HG03280 (cell line): ENCODE measurements at regions not wholly inside any gene's neighbourhood (a gene's known extent, or its start where the extent isn't known, plus 50 kb on each side); places are given as distances from the start of the nearest gene placed in this dataset.
"Not testable (repeated sequence)": the region's sequence is repeated elsewhere in the genome, so short reads cannot be mapped to it uniquely, and the experiment has no call there.

Experiments
- ATAC-seq: cut with Tn5 transposase; IDR thresholded peaks from one replicate; pipeline ENCODE4 v1.9.1; 2021; ENCODE audit warnings: mild to moderate bottlenecking, moderate library complexity; ENCODE audit not compliant: unreplicated experiment

GRCh38 chr14:45633220-45633984 is 380.4 kb upstream of the MIS18BP1 start:
- no peak for ATAC-seq

DNA sequence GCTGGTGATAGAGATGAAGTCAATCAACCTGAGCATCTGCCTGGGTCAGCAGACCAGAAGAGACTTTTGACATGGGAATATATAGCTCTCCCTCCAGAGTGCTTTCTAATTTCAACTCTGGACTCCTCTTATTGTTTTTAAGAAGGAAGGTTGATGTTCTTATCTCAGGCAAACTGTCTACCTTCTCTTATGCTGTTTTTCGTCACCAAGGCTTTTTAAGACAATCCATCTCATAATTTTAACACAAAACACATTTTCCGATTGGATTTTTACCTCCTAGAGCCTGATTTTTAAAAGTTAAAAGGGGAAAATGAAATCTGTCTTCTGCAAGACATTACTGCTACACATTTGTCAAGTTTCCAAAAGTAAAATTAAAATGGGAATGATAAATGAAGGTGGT is 368.7 kb upstream of the MIS18BP1 start:
- no peak for ATAC-seq

DNA sequence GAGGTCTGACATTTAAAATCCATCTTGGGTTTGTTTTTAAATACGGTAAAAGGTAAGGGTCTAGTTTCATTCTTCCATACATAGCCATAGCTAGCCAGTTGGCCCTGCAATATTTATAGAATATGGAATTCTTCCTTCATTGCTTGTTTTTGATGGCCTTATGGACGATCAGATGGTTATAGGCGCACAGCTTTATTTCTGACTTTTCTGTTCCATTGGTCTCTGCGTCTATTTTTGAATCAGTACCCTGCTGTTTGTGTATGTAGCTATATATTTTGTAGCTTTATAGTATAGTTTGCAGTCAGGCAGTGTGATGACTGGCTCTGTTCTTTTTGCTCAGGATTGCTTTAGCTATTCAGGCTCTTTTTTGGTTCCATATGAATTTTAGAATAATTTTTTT is 366.8 kb upstream of the MIS18BP1 start:
- no peak for ATAC-seq

DNA sequence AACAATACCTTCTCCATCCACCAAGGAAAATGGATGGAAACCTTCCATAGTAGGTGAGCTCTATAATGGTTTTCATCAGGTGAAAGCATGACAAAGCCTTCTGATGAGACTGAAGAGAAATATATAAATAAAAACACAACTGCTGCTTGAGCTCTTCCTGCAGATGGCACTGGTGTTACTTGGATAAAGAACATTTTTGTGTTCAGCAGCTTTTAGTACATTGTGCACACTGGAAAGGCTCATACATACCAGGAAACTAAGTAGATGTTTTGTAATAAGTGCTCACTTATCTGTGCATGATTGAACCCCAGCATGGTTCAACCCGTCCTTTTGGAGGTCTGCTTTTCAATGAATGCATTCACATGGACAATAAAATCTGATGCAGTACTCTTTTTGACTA is 357.3 kb upstream of the MIS18BP1 start:
- no peak for ATAC-seq

- ATAC-seq: no peak
Measured at GRCh38 chr14:45587142-45587541, 334.1 kb upstream of the MIS18BP1 start.

DNA sequence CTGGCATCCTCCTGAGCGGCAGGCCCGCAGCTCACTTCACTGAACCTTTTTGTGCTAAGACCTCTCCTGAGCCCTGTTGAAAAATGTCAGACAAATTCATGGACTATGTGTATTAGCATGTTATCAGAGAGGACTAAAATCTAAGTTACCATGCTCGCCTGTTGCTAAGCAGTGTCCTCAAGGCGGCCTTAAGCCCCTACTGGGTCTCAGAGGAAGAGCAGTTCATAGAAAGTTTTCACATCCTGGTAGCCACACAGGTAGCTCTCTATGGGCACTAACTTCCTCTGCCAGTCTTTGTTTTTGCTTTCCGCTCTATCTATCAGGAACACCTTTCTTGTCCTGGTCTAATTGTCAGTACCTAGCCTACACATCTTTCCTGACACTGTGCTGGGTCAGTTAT is 306.6 kb upstream of the MIS18BP1 start:
- ATAC-seq: no peak

DNA sequence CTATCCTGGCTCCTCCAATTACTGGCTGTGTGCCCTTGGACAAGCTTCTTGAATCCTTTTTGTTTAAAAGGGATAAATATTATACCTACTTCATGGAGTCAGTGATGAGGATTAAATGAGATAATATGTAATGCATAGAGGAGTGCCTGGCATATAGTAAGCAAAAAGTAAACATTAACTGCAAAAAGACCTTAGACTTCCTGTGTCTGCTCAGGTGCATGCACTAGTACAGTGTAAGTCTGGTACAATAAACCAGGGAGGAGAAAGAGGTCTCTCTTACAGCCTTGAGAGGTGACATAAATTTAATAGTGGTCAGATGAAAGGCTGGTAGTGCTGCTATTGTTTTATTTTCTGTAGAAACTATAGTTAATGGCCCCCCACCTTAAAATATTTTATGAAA is 305.2 kb upstream of the MIS18BP1 start:
- no peak for ATAC-seq

GRCh38 chr14:45553981-45554380 is 301.0 kb upstream of the MIS18BP1 start:
- ATAC-seq: no peak

DNA sequence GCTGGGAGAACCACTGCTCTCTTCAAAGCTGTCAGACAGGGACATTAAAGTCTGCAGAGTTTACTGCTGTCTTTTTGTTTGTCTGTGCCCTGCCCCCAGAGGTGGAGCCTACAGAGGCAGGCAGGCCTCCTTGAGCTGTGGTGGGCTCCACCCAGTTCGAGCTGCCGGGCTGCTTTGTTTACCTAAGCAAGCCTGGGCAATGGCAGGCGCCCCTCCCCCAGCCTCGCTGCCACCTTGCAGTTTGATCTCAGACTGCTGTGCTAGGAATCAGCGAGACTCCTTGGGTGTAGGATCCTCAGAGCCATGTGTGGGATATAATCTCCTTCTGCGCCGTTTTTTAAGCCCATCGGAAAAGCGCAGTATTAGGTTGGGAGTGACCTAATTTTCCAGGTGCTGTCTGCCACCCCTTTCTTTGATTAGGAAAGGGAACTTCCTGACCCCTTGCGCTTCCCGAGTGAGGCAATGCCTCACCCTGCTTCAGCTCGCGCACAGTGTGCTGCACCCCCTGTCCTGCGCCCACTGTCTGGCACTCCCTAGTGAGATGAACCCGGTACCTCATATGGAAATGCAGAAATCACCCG is 298.3 kb upstream of the MIS18BP1 start:
- ATAC-seq: not testable (repeated sequence)

GRCh38 chr14:45531022-45531421 is 278.0 kb upstream of the MIS18BP1 start:
- ATAC-seq: no peak

- peak; percentile 89 for ATAC-seq
Measured at GRCh38 chr14:45526715-45527549, 273.9 kb upstream of the MIS18BP1 start.

- no peak for ATAC-seq
Measured at GRCh38 chr14:45519766-45520165, 266.8 kb upstream of the MIS18BP1 start.

GRCh38 chr14:45492876-45493275 is 239.9 kb upstream of the MIS18BP1 start:
- ATAC-seq: no peak

DNA sequence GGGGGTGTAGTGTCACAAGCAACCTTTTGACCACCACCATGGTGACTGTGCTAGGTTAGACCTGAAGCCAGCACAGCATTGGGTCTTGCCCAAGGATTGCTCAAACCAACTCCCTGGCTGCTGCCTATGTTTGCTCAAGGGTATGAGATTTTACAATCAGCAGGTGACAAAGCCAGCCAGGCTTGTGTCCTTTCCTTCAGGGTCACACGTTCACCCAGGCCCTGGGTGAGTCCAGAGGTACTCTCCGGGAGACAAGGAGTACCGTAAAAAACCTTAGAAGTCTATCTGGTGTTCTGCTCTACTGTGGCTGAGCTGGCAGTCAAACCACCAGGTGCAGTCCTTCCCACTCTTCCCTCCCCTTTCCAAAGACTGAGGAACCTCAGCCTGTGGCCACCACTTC is 238.9 kb upstream of the MIS18BP1 start:
- ATAC-seq: no peak

- ATAC-seq: no peak
Measured at GRCh38 chr14:45486599-45486998, 233.6 kb upstream of the MIS18BP1 start.

DNA sequence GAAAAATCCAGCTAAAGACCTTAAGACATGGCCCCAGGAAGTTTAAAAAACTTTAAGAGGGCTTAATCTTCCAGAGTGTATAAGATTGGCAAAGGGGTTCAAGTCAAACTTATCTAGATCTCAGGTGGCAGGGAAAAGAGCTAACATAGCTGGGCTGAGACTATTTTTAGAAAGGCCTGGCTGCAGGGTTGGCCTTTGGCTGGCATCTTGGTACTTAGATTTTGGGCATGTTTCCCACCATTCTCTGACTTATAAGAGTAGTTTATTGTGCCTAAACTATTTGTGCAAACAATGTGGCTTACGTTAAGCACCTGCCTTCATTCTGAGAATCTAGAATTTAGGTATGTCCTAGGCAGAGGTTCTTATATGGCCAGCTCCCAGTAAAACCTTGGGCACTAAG is 214.0 kb upstream of the MIS18BP1 start:
- ATAC-seq: no peak

DNA sequence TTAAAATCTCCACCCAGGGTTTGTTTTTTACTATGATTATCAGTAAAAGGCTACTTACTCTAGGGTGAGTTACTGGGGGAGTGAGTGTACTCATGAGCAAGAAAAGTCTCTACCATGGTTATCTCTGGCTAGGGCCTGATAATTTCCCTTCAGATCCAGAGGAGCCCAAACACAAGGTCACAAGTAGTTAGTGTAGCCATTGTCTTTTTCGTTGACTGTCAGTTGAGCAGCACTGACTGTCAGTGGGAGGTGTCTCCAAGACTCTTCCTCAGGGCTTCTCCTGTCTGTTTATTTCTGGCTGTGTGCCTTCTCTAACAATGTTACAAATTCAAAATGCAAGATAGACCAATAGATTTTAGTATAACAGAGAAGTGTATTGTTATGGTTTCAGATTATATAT is 181.2 kb upstream of the MIS18BP1 start:
- ATAC-seq: no peak

DNA sequence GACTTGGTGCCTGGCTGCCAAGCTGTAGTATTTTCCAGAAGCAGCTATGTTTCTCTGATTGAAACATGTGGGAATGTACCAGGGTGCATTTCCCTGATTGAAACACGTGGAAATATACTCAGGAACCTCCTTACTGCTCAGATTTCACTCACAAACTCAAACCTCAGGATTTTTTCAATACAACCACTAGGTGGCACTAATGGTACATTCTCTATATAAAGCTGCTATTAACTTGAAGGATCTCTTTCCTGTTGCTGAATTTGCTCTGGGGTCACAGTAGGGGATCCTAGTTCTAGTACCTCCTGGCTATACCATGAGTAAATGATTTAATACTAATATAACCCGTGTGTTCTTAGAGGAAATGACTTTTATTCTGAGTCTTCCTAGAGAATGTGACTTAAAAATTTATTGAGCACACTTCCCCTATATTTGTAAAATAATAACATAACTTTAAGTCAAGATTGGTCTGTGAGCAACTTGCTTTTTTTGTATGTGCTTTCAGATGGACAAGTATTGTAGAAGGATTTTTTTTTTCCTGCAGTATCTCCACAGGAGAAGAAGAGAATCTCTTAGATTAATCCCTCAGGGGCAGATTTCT is 173.8 kb upstream of the MIS18BP1 start:
- ATAC-seq: no peak

- no peak for ATAC-seq
Measured at GRCh38 chr14:45406942-45407341, 153.9 kb upstream of the MIS18BP1 start.

DNA sequence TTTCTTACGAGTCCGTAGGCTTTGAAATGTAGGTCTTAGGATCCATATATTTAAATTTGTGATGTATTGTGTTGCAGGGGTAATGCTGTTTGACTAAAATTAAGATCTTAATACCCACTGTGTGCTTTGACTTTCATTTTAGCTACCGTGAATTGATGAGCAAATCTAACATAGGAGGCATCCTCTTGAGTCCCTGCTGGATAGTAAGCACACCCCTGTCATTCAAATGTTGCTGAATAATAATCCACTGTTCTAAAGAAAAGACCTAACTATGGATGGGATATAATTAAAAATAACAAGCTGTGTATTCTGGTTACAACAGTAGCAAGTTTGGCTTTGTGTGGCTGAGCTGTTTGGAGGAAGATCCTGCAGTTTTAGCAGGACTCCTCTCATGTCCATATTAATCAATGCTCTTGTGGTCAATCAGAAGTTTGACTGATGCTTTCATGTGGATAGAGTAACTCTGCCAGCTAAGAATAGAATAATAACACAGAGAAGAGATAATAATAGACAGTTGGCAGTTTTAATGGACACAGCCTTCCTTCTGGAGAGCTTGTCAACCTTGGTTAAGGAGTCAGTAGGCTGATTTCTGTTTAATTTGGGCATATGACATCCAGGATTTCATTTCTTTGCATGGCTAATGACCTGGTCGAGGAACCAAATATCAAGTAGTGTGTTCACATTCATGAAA is 148.1 kb upstream of the MIS18BP1 start:
- ATAC-seq: no peak

- no peak for ATAC-seq
Measured at GRCh38 chr14:45400509-45400908, 147.5 kb upstream of the MIS18BP1 start.
